Right atrium auricular region (tissue), 2 donors: ENCODE measurements at regions not wholly inside any gene's neighbourhood (a gene's known extent, or its start where the extent isn't known, plus 50 kb on each side); places are given as distances from the start of the nearest gene placed in this dataset.

Experiments
- DNase-seq: peaks from one replicate; pipeline ENCODE4 v3.0.0-alpha.2; 2019; ENCODE audit warnings: low spot score
- H3K27ac ChIP-seq, 2 donors: fragments of 200-600 bp; sonication (generic); 1 replicate in 1 of 2; 2 replicates in 1 of 2; pipeline ENCODE4 v1.5.1; 2016 to 2019
- H3K27me3 ChIP-seq, 2 donors: fragments of 200-600 bp; sonication (generic); one replicate each; pipeline versions ENCODE4 v1.5.1 to v1.6.0; 2017 to 2019
- H3K36me3 ChIP-seq: fragments of 200-600 bp; sonication (generic); one replicate; pipeline ENCODE4 v1.5.1; 2016
- H3K4me1 ChIP-seq, 2 donors: fragments of 200-600 bp; sonication (generic); one replicate each; pipeline versions ENCODE4 v1.5.1 to v1.6.0; 2017 to 2019
- H3K4me3 ChIP-seq, 2 donors: fragments of 200-600 bp; sonication (generic); 1 replicate in 1 of 2; 2 replicates in 1 of 2; pipeline ENCODE4 v1.5.1; 2017 to 2019; ENCODE audit warnings: mild to moderate bottlenecking in 1 of 2, moderate library complexity in 1 of 2
- H3K9me3 ChIP-seq, 2 donors: fragments of 200-600 bp; sonication (generic); one replicate each; pipeline ENCODE4 v1.5.1; 2019
- CTCF ChIP-seq, 2 donors: fragments of 200-600 bp; sonication (generic); IDR thresholded peaks; one replicate each; pipeline ENCODE4 v1.5.1; 2019; ENCODE audit warnings: antibody characterized with exemption in 2 of 2

- DNase-seq = no peak
Observed at GRCh38 chr2:107591561-107592279, 235.0 kb upstream of the RGPD4 start.

GRCh38 chr2:107592280-107592624 is 234.4 kb upstream of the RGPD4 start:
- H3K27ac ChIP-seq = peak overlapping the region in 1 of 2 donors; percentile 54
- H3K4me1 ChIP-seq = peaks cover 0 to 15% of the 10 kb centered on the region in 2 donors
- no peaks in the 10 kb centered on the region for H3K36me3 ChIP-seq
- no peak overlapping the region for H3K4me3 ChIP-seq
- no peak for DNase-seq
- H3K9me3 ChIP-seq = no peaks in the 10 kb centered on the region
- no peaks in the 10 kb centered on the region for H3K27me3 ChIP-seq
- no peak for TF ChIP-seq CTCF (IDR thresholded peaks at IDR 0.05)

More at GRCh38 chr2:107591561-107592279, 235.0 kb upstream of the RGPD4 start:
- no peak for TF ChIP-seq CTCF (IDR thresholded peaks at IDR 0.05)
- H3K27ac ChIP-seq = peak overlapping the region in 1 of 2 donors; percentile 54
- peaks cover 0 to 15% of the 10 kb centered on the region in 2 donors for H3K4me1 ChIP-seq
- no peak overlapping the region for H3K4me3 ChIP-seq
- H3K27me3 ChIP-seq = no peaks in the 10 kb centered on the region
- no peaks in the 10 kb centered on the region for H3K9me3 ChIP-seq
- H3K36me3 ChIP-seq = no peaks in the 10 kb centered on the region

- Histone ChIP-seq H3K27me3 (no peaks in the 10 kb centered on the region), H3K9me3 (no peaks in the 10 kb centered on the region), H3K36me3 (no peaks in the 10 kb centered on the region), H3K4me3 (no peak overlapping the region), H3K4me1 (peaks cover 0 to 15% of the 10 kb centered on the region in 2 donors), H3K27ac (no peak overlapping the region)
- no peak for DNase-seq
- no peak for TF ChIP-seq CTCF (IDR thresholded peaks at IDR 0.05)
Observed at GRCh38 chr2:107595285-107595684, 231.4 kb upstream of the RGPD4 start.

GRCh38 chr2:107595749-107596148 is 230.9 kb upstream of the RGPD4 start:
- DNase-seq = no peak

GRCh38 chr2:107597507-107597906 is 229.2 kb upstream of the RGPD4 start:
- H3K27ac ChIP-seq = no peak overlapping the region
- H3K4me1 ChIP-seq = peaks cover 0 to under 1% of the 10 kb centered on the region in 2 donors
- H3K4me3 ChIP-seq = no peak overlapping the region
- no peaks in the 10 kb centered on the region for H3K9me3 ChIP-seq
- DNase-seq = no peak
- H3K36me3 ChIP-seq = no peaks in the 10 kb centered on the region
- no peak for TF ChIP-seq CTCF (IDR thresholded peaks at IDR 0.05)
- H3K27me3 ChIP-seq = no peaks in the 10 kb centered on the region

More at GRCh38 chr2:107595749-107596148, 230.9 kb upstream of the RGPD4 start:
- Histone ChIP-seq H3K27ac (no peak overlapping the region), H3K4me3 (no peak overlapping the region), H3K27me3 (no peaks in the 10 kb centered on the region), H3K4me1 (peaks cover 0 to 12% of the 10 kb centered on the region in 2 donors), H3K36me3 (no peaks in the 10 kb centered on the region), H3K9me3 (no peaks in the 10 kb centered on the region)
- no peak for TF ChIP-seq CTCF (IDR thresholded peaks at IDR 0.05)

GRCh38 chr2:107602801-107603200 is 223.9 kb upstream of the RGPD4 start:
- no peak overlapping the region for H3K4me3 ChIP-seq
- no peak overlapping the region for H3K27ac ChIP-seq
- no peaks in the 10 kb centered on the region for H3K36me3 ChIP-seq
- H3K27me3 ChIP-seq = no peaks in the 10 kb centered on the region
- no peak for DNase-seq
- no peak for TF ChIP-seq CTCF (IDR thresholded peaks at IDR 0.05)
- no peaks in the 10 kb centered on the region for H3K9me3 ChIP-seq
- H3K4me1 ChIP-seq = no peaks in the 10 kb centered on the region
